ENCODE measurements at regions not wholly inside any gene's neighbourhood (a gene's known extent, or its start where the extent isn't known, plus 50 kb on each side); places are given as distances from the start of the nearest gene placed in this dataset.

DNA sequence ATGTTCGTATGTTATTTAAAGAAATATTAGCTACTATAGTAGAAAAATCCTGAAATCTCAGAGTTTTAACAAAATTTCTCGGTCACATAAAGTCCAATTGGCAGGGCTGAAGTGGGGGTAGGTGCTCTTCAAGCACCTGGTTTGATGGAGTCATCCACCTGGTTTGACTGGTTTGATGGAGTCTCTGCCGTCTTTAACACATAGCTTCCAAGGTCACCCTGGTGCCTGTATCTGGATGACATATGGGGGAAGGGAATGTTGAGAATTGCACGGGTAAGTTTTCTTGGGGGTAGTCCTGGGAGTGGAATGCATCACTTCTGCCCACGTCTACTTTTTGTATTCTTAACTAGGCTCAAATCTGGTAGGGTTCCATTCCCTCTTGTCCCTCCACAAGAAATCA lies 351.2 kb downstream of the SH3GL2 start:
- no peak for DNase-seq (ENCODE audit: low read depth in 1 of 2, low spot score in 1 of 2)
- no peak for ATAC-seq
- Histone ChIP-seq H3K9me3 (no peaks in the 10 kb centered on the region), H3K27ac (no peak overlapping the region), H3K4me2 (no peak overlapping the region), H3K4me1 (no peaks in the 10 kb centered on the region), H3K4me3 (no peak overlapping the region)
- ChIA-PET CTCF (no interaction called here), POLR2A (no interaction called here)
- 2% methylated on average over 5 of the region's 5 CpGs for WGBS (ENCODE audit: missing lambda C conversion rate)
- TF ChIP-seq HOXB5 (CRISPR knock-in tag; IDR thresholded peaks at IDR 0.05) = no peak
- TF ChIP-seq, protein P1, sequence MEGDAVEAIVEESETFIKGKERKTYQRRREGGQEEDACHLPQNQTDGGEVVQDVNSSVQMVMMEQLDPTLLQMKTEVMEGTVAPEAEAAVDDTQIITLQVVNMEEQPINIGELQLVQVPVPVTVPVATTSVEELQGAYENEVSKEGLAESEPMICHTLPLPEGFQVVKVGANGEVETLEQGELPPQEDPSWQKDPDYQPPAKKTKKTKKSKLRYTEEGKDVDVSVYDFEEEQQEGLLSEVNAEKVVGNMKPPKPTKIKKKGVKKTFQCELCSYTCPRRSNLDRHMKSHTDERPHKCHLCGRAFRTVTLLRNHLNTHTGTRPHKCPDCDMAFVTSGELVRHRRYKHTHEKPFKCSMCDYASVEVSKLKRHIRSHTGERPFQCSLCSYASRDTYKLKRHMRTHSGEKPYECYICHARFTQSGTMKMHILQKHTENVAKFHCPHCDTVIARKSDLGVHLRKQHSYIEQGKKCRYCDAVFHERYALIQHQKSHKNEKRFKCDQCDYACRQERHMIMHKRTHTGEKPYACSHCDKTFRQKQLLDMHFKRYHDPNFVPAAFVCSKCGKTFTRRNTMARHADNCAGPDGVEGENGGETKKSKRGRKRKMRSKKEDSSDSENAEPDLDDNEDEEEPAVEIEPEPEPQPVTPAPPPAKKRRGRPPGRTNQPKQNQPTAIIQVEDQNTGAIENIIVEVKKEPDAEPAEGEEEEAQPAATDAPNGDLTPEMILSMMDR (IDR thresholded peaks at IDR 0.05) = no peak
- TF ChIP-seq MAX (IDR thresholded peaks at IDR 0.05) = no peak
- TF ChIP-seq USF2 (IDR thresholded peaks at IDR 0.05) = no peak
- no peak for TF ChIP-seq CHD2 (IDR thresholded peaks at IDR 0.05; ENCODE audit: low read length, partially characterized antibody)
- FAIRE-seq = no peak

GRCh38 chr9:17936365-17936764 lies 357.5 kb downstream of the SH3GL2 start:
- FAIRE-seq (no peak), DNase-seq (ENCODE audit: low read depth in 1 of 2, low spot score in 1 of 2) (no peak), ATAC-seq (no peak)
- no peak overlapping the region for H3K27ac ChIP-seq
- H3K4me3 ChIP-seq = no peak overlapping the region
- no peaks in the 10 kb centered on the region for H3K9me3 ChIP-seq
- no peaks in the 10 kb centered on the region for H3K4me1 ChIP-seq
- TF ChIP-seq GATA3 (IDR thresholded peaks at IDR 0.05; ENCODE audit: borderline replicate concordance) (no peak), PBX3 (IDR thresholded peaks at IDR 0.05) (no peak), HOXB5 (CRISPR knock-in tag; IDR thresholded peaks at IDR 0.05) (no peak), FOXS1 (CRISPR knock-in tag; IDR thresholded peaks at IDR 0.05) (no peak)
- ChIA-PET POLR2A (no interaction called here), CTCF (no interaction called here)
- WGBS (ENCODE audit: missing lambda C conversion rate) = 5% methylated on average over 7 of the region's 7 CpGs
- no peak overlapping the region for H3K4me2 ChIP-seq

GRCh38 chr9:17938035-17938655 lies 359.3 kb downstream of the SH3GL2 start:
- CTCF ChIA-PET = no interaction called here
- H3K4me2 ChIP-seq = no peak overlapping the region
- no peak overlapping the region for H3K4me3 ChIP-seq
- FAIRE-seq (no peak), DNase-seq (ENCODE audit: low read depth in 1 of 2, low spot score in 1 of 2) (no peak), ATAC-seq (no peak)
- TF ChIP-seq TFCP2L1 (CRISPR knock-in tag; IDR thresholded peaks at IDR 0.05) (no peak), JUNB (IDR thresholded peaks at IDR 0.05) (no peak), POLR2A (IDR thresholded peaks at IDR 0.05; ENCODE audit: low read length) (no peak), HOXB5 (CRISPR knock-in tag; IDR thresholded peaks at IDR 0.05) (no peak), EP300 (IDR thresholded peaks at IDR 0.05) (no peak), FOSL2 (IDR thresholded peaks at IDR 0.05) (no peak), FOSL2 (CRISPR knock-in tag; IDR thresholded peaks at IDR 0.05) (no peak), RFX5 (IDR thresholded peaks at IDR 0.05) (no peak)
- no peaks in the 10 kb centered on the region for H3K9me3 ChIP-seq
- under 1% methylated on average over 8 of the region's 8 CpGs for WGBS (ENCODE audit: missing lambda C conversion rate)
- H3K27ac ChIP-seq = no peak overlapping the region
- no peaks in the 10 kb centered on the region for H3K4me1 ChIP-seq
- POLR2A ChIA-PET = no interaction called here

- Histone ChIP-seq H3K4me1 (no peaks in the 10 kb centered on the region), H3K4me3 (no peak overlapping the region), H3K4me2 (no peak overlapping the region), H3K9me3 (peaks cover 3% of the 10 kb centered on the region; the same call in 1 of the 3 replicates), H3K27ac (no peak overlapping the region)
- no peak for DNase-seq (ENCODE audit: low read depth in 1 of 2, low spot score in 1 of 2)
- 0% methylated on average over 1 of the region's 1 CpG for WGBS (ENCODE audit: missing lambda C conversion rate)
- CTCF ChIA-PET = interaction anchor here (1.1 to 1.4 kb wide), 2 partner anchors 10 to 15 kb away, joined by 3 to 4 read pairs; no protein-coding TSS in a partner anchor
- no peak for ATAC-seq
- POLR2A ChIA-PET = no interaction called here
- FAIRE-seq = no peak
- TF ChIP-seq CEBPB (IDR thresholded peaks at IDR 0.05) = no peak
- no peak for TF ChIP-seq HOXB13 (CRISPR knock-in tag; IDR thresholded peaks at IDR 0.05; ENCODE audit: low read depth)
- TF ChIP-seq EHMT2 (IDR thresholded peaks at IDR 0.05; ENCODE audit: low read depth) = no peak
- TF ChIP-seq, protein P2, sequence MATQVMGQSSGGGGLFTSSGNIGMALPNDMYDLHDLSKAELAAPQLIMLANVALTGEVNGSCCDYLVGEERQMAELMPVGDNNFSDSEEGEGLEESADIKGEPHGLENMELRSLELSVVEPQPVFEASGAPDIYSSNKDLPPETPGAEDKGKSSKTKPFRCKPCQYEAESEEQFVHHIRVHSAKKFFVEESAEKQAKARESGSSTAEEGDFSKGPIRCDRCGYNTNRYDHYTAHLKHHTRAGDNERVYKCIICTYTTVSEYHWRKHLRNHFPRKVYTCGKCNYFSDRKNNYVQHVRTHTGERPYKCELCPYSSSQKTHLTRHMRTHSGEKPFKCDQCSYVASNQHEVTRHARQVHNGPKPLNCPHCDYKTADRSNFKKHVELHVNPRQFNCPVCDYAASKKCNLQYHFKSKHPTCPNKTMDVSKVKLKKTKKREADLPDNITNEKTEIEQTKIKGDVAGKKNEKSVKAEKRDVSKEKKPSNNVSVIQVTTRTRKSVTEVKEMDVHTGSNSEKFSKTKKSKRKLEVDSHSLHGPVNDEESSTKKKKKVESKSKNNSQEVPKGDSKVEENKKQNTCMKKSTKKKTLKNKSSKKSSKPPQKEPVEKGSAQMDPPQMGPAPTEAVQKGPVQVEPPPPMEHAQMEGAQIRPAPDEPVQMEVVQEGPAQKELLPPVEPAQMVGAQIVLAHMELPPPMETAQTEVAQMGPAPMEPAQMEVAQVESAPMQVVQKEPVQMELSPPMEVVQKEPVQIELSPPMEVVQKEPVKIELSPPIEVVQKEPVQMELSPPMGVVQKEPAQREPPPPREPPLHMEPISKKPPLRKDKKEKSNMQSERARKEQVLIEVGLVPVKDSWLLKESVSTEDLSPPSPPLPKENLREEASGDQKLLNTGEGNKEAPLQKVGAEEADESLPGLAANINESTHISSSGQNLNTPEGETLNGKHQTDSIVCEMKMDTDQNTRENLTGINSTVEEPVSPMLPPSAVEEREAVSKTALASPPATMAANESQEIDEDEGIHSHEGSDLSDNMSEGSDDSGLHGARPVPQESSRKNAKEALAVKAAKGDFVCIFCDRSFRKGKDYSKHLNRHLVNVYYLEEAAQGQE (IDR thresholded peaks at IDR 0.05) = no peak
- no peak for TF ChIP-seq ZSCAN20 (CRISPR knock-in tag; IDR thresholded peaks at IDR 0.05)
- TF ChIP-seq SREBF2 (IDR thresholded peaks at IDR 0.05) = no peak
- TF ChIP-seq KDM5A (IDR thresholded peaks at IDR 0.05) = no peak
- TF ChIP-seq CBX2 (IDR thresholded peaks at IDR 0.05; ENCODE audit: borderline replicate concordance, low read depth) = no peak
- TF ChIP-seq ELK1 (IDR thresholded peaks at IDR 0.05; ENCODE audit: low read depth, low read length) = no peak
- no peak for TF ChIP-seq EHF (CRISPR knock-in tag; IDR thresholded peaks at IDR 0.05)
- TF ChIP-seq EP300 (IDR thresholded peaks at IDR 0.05) = no peak
Measured at GRCh38 chr9:17942498-17942897, 363.6 kb downstream of the SH3GL2 start.

All from A549 (cell line).